ENCODE measurements at regions not wholly inside any gene's neighbourhood (a gene's known extent, or its start where the extent isn't known, plus 50 kb on each side); places are given as distances from the start of the nearest gene placed in this dataset.

- peaks cover 0 to 3% (median 0%) of the 10 kb centered on the region in 11 donors for H3K9me3 Mint-ChIP-seq
- no peak overlapping the region for H3K4me3 Mint-ChIP-seq
- Histone ChIP-seq H3K9me3 (ENCODE audit: control insufficient read depth in 2 of 3, low read length in 3 of 3) (no peaks in the 10 kb centered on the region), H3K4me1 (ENCODE audit: control insufficient read depth in 2 of 2, insufficient read depth in 2 of 2, low read length in 2 of 2) (no peaks in the 10 kb centered on the region), H3K4me3 (ENCODE audit: low read length) (no peak overlapping the region), H3K27ac (ENCODE audit: low read depth, low read length) (no peak overlapping the region), H3K36me3 (ENCODE audit: control insufficient read depth in 2 of 3, insufficient read depth in 3 of 3, low read length in 3 of 3) (no peaks in the 10 kb centered on the region), H3K27me3 (ENCODE audit: control insufficient read depth in 2 of 2, insufficient read depth in 2 of 2, low read length in 2 of 2) (no peaks in the 10 kb centered on the region)
- peaks cover 0 to 5% (median 4%) of the 10 kb centered on the region in 5 donors for H3K27me3 Mint-ChIP-seq
- CTCF ChIA-PET = no interaction called here
- POLR2A ChIA-PET = no interaction called here
- no peak overlapping the region for H3K27ac Mint-ChIP-seq
- ATAC-seq (no peak), DNase-seq (no peak)
- intact Hi-C loops (cut with micrococcal nuclease) = no loop called here
- H3K4me1 Mint-ChIP-seq = no peaks in the 10 kb centered on the region
- no peaks in the 10 kb centered on the region for H3K36me3 Mint-ChIP-seq
Measured at GRCh38 chr12:70190262-70191010, 52.8 kb upstream of the CNOT2 start.

All from naive thymus-derived CD4-positive, alpha-beta T cell (primary cell).